HCT116 (cell line): ENCODE measurements at regions not wholly inside any gene's neighbourhood (a gene's known extent, or its start where the extent isn't known, plus 50 kb on each side); places are given as distances from the start of the nearest gene placed in this dataset.

Source experiments
- ATAC-seq: fragments of 200-7000 bp; cut with Tn5 transposase; 2 replicates; pipeline ENCODE4 v1.9.1; 2020; ENCODE audit warnings: mild to moderate bottlenecking, moderate library complexity
- BruUV-seq: library from RNA; stranded (reverse); fragments of 400-500 nt; replicated peaks from 2 replicates; lab custom pipeline; 2021; lab: Mats Ljungman, UMichigan
- CTCF ChIA-PET: fragments of 300-600 bp; sonication (Branson Sonifier 250); formaldehyde crosslinking; loops from one replicate; lab custom pipeline; 2021; ENCODE audit warnings: antibody characterized with exemption; lab: Charles Lee
- POLR2A ChIA-PET: fragments of 300-600, 350-600 bp; sonication (Branson Sonifier 250); formaldehyde crosslinking; loops from one replicate; lab custom pipeline; 2021; ENCODE audit warnings: antibody characterized with exemption; lab: Charles Lee
- RAD21 ChIA-PET, 2 experiments: fragments of 300-600 bp; sonication (Branson Sonifier 250); formaldehyde crosslinking; loops; one replicate each; lab custom pipeline; 2023; ENCODE audit warnings: low total read pairs in 2 of 2; ENCODE audit not compliant: uncharacterized antibody in 2 of 2, unreplicated experiment in 2 of 2, low non-redundant PET in 1 of 2; lab: Charles Lee
- DNase-seq: peaks from one replicate; pipeline ENCODE4 v3.0.0-alpha.2; 2010; ENCODE audit warnings: low read depth, low spot score
- H2AFZ ChIP-seq: fragments of 200-600 bp; shearing (Covaris generic), sonication (generic); 2 replicates; pipeline ENCODE4 v1.6.1; 2017; ENCODE audit warnings: low read depth, mixed run types, mixed read lengths, antibody characterized with exemption, low read length; ENCODE audit not compliant: poor library complexity, severe bottlenecking
- H3K27ac ChIP-seq: 2 replicates; pipeline ENCODE4 v1.5.1; 2012; ENCODE audit warnings: low read depth, low read length
- H3K27me3 ChIP-seq: fragments of 200-600 bp; sonication (generic); 2 replicates; pipeline ENCODE4 v1.6.1; 2016; ENCODE audit warnings: mixed run types, low read length, mixed read lengths; ENCODE audit not compliant: insufficient read depth
- H3K36me3 ChIP-seq, 2 experiments: fragments of 200-500 bp in 1 of 2; fragments of 200-600 bp in 1 of 2; sonication (Bioruptor generic) in 1 of 2; sonication (generic) in 1 of 2; 2 replicates each; pipeline versions ENCODE4 v1.5.1 to v1.6.1; 2014 to 2016; ENCODE audit warnings: low read length in 2 of 2, inconsistent platforms in 1 of 2, mixed read lengths in 1 of 2, mixed run types in 1 of 2; ENCODE audit not compliant: insufficient read depth in 2 of 2, control insufficient read depth in 1 of 2
- H3K4me1 ChIP-seq, 2 experiments: fragments of 200-600 bp in 1 of 2; sonication (generic) in 1 of 2; 2 replicates each; pipeline versions ENCODE4 v1.5.1 to v1.6.1; 2012 to 2017; ENCODE audit warnings: low read length in 2 of 2, inconsistent platforms in 1 of 2, mild to moderate bottlenecking in 1 of 2, mixed read lengths in 1 of 2, mixed run types in 1 of 2, moderate library complexity in 1 of 2; ENCODE audit not compliant: insufficient read depth in 2 of 2, control insufficient read depth in 1 of 2
- H3K4me2 ChIP-seq: fragments of 200-600 bp; sonication (generic); 2 replicates; pipeline ENCODE4 v1.6.1; 2017; ENCODE audit warnings: mixed run types, low read length, mixed read lengths
- H3K4me3 ChIP-seq, 2 experiments: fragments of 200-600 bp in 1 of 2; sonication (generic) in 1 of 2; replicated peaks in 1 of 2; 2 replicates each; pipeline ENCODE4 v1.5.1; 2011 to 2016; ENCODE audit warnings: low read length in 2 of 2, control low read depth in 1 of 2, low read depth in 1 of 2, mild to moderate bottlenecking in 1 of 2, mixed read lengths in 1 of 2, mixed run types in 1 of 2
- H3K79me2 ChIP-seq: fragments of 200-600 bp; sonication (generic); 2 replicates; pipeline ENCODE4 v1.6.1; 2017; ENCODE audit warnings: mild to moderate bottlenecking, mixed run types, low read length, moderate library complexity, mixed read lengths; ENCODE audit not compliant: insufficient read depth
- H3K9ac ChIP-seq: fragments of 200-600 bp; sonication (generic); 2 replicates; pipeline ENCODE4 v1.6.1; 2016; ENCODE audit warnings: low read length, mixed read lengths
- H3K9me2 ChIP-seq: fragments of 200-600 bp; sonication (generic), shearing (Covaris generic); 2 replicates; pipeline ENCODE4 v1.6.1; 2017; ENCODE audit warnings: mixed run types, mild to moderate bottlenecking, moderate library complexity; ENCODE audit not compliant: insufficient read depth
- H3K9me3 ChIP-seq, 2 experiments: fragments of 200-500 bp in 1 of 2; fragments of 200-600 bp in 1 of 2; sonication (Bioruptor generic) in 1 of 2; sonication (generic) in 1 of 2; 2 replicates each; pipeline ENCODE4 v1.6.1; 2014 to 2017; ENCODE audit warnings: low read length in 2 of 2, mixed read lengths in 2 of 2, inconsistent platforms in 1 of 2, low read depth in 1 of 2, mild to moderate bottlenecking in 1 of 2, mixed run types in 1 of 2, moderate library complexity in 1 of 2; ENCODE audit not compliant: control insufficient read depth in 1 of 2, insufficient read depth in 1 of 2
- H4K20me1 ChIP-seq: fragments of 200-600 bp; sonication (generic), shearing (Covaris generic); 2 replicates; pipeline ENCODE4 v1.6.1; 2017; ENCODE audit warnings: mixed run types, mild to moderate bottlenecking, moderate library complexity; ENCODE audit not compliant: insufficient read depth
- CBX3 ChIP-seq: IDR thresholded peaks from 2 replicates; pipeline ENCODE4 v1.6.1; 2012; ENCODE audit warnings: low read depth
- ELF1 ChIP-seq: IDR thresholded peaks from 2 replicates; pipeline ENCODE4 v1.6.1; 2012; ENCODE audit warnings: low read depth, borderline replicate concordance
- EZH2phosphoT487 ChIP-seq: fragments of 200-600 bp; IDR thresholded peaks from 2 replicates; pipeline ENCODE4 v1.6.1; 2018; ENCODE audit warnings: antibody characterized with exemption, borderline replicate concordance
- POLR2A ChIP-seq: IDR thresholded peaks from 2 replicates; pipeline ENCODE4 v1.7.0; 2011; ENCODE audit warnings: borderline replicate concordance; ENCODE audit not compliant: insufficient read depth, insufficient read length; ENCODE audit errors: extremely low read depth
- POLR2AphosphoS5 ChIP-seq: IDR thresholded peaks from 2 replicates; pipeline ENCODE4 v1.6.1; 2011; ENCODE audit warnings: mild to moderate bottlenecking, low read depth, low read length, moderate library complexity
- RAD21 ChIP-seq: IDR thresholded peaks from 2 replicates; pipeline ENCODE4 v1.6.1; 2012; ENCODE audit warnings: low read depth, mild to moderate bottlenecking
- SP1 ChIP-seq: IDR thresholded peaks from 2 replicates; pipeline ENCODE4 v1.6.1; 2012; ENCODE audit warnings: low read depth
- TCF7L2 ChIP-seq: IDR thresholded peaks from 2 replicates; pipeline ENCODE4 v1.7.0; 2011; ENCODE audit warnings: borderline replicate concordance, inconsistent platforms; ENCODE audit not compliant: insufficient read depth, insufficient read length; ENCODE audit errors: extremely low read depth
- ZFX ChIP-seq: fragments of 450-650 bp; IDR thresholded peaks from 2 replicates; pipeline ENCODE4 v1.6.1; 2017
- intact Hi-C: fragments of 100-400 bp; cut with micrococcal nuclease; formaldehyde crosslinking; loops from 2 replicates; pipeline ENCODE4 v1.10.0; 2022
- TF ChIP-seq, protein P1 (sequence below), 3 experiments: fragments of 200-600 bp in 1 of 3; sonication (generic) in 1 of 3; IDR thresholded peaks in 2 of 3; conservative IDR thresholded peaks in 1 of 3; 2 replicates each; pipeline ENCODE4 v1.5.1; 2012 to 2017; ENCODE audit warnings: low read depth in 2 of 3, low read length in 2 of 3, antibody characterized with exemption in 1 of 3, borderline replicate concordance in 1 of 3, control low read depth in 1 of 3, mild to moderate bottlenecking in 1 of 3, mixed read lengths in 1 of 3, mixed run types in 1 of 3, moderate library complexity in 1 of 3; ENCODE audit not compliant: insufficient read depth in 1 of 3
- TF ChIP-seq, protein P2 (sequence below): IDR thresholded peaks from 2 replicates; pipeline ENCODE4 v1.6.1; 2012; ENCODE audit warnings: low read depth
- TF ChIP-seq, protein P3 (sequence below): IDR thresholded peaks from 2 replicates; pipeline ENCODE4 v1.6.1; 2012

DNA sequence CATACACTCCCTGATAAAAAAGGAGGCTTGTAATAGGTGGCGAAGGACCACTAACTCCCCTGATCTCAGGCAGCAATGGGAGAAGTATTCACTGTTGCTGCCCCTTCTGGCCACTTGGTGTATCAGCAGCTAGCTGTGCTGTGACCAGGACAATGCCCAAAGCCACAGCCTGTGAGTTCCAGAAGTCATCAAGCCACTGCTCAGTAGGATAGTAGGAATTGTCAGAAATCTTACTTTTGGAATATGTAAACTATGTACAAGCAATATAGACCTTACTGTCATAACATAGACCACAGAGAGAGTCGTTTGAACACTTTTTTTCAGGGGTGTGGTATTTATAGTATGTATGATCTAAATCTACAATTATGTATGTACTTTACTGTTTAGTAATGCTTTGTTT lies 248.3 kb upstream of the CAMK1G start:
- ChIA-PET RAD21 (no interaction called here), CTCF (no interaction called here), POLR2A (no interaction called here)
- Histone ChIP-seq H4K20me1 (no peaks in the 10 kb centered on the region), H3K4me2 (no peak overlapping the region), H3K4me1 (no peaks in the 10 kb centered on the region), H3K9ac (no peak overlapping the region), H3K9me2 (no peaks in the 10 kb centered on the region), H3K4me3 (no peak overlapping the region), H3K27ac (no peak overlapping the region), H3K9me3 (no peaks in the 10 kb centered on the region), H3K27me3 (peaks cover 19% of the 10 kb centered on the region), H3K79me2 (no peaks in the 10 kb centered on the region), H3K36me3 (no peaks in the 10 kb centered on the region), H2AFZ (no peak overlapping the region)
- TF ChIP-seq EZH2phosphoT487, result no peak
- TF ChIP-seq, protein P1, sequence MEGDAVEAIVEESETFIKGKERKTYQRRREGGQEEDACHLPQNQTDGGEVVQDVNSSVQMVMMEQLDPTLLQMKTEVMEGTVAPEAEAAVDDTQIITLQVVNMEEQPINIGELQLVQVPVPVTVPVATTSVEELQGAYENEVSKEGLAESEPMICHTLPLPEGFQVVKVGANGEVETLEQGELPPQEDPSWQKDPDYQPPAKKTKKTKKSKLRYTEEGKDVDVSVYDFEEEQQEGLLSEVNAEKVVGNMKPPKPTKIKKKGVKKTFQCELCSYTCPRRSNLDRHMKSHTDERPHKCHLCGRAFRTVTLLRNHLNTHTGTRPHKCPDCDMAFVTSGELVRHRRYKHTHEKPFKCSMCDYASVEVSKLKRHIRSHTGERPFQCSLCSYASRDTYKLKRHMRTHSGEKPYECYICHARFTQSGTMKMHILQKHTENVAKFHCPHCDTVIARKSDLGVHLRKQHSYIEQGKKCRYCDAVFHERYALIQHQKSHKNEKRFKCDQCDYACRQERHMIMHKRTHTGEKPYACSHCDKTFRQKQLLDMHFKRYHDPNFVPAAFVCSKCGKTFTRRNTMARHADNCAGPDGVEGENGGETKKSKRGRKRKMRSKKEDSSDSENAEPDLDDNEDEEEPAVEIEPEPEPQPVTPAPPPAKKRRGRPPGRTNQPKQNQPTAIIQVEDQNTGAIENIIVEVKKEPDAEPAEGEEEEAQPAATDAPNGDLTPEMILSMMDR (IDR thresholded peaks at IDR 0.05 in 2 of 3, conservative IDR thresholded peaks at IDR 0.05 in 1 of 3; ENCODE audit: borderline replicate concordance in 1 of 3, insufficient read depth in 1 of 3, low read depth in 2 of 3, low read length in 2 of 3), result peak in 2 of 3 experiments; percentile 80 to 85; a peak in 5 of 6 replicates
- peak; percentile 28 for DNase-seq
- peak; percentile 99 for ATAC-seq
- BruUV-seq, result no TSS peak
- intact Hi-C loops, result no loop called here

DNA sequence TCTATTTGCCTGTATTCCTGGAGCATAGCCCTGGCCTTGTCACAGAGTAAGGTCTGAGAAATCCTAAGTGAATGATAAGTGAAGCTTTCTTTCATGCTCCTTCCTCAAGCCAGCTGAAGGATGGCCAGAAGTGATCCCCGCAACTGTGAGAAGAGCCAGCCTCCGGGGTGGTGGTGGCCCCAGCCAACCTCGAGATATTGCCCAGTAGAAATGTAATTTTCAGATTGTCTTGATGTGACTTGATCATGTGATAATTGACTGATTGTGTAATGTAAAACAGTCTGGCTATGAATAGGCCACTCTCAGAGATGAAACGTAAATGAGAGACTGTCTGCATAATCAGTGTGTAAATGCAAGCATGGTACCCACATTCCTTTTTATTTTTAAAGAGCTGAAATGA lies 242.4 kb upstream of the CAMK1G start:
- CTCF ChIA-PET, result no interaction called here
- Histone ChIP-seq H2AFZ (no peak overlapping the region), H3K4me2 (no peak overlapping the region), H3K9ac (no peak overlapping the region), H3K36me3 (no peaks in the 10 kb centered on the region), H3K9me3 (no peaks in the 10 kb centered on the region), H3K27me3 (peaks cover 30% of the 10 kb centered on the region), H4K20me1 (no peaks in the 10 kb centered on the region), H3K79me2 (no peaks in the 10 kb centered on the region), H3K9me2 (no peaks in the 10 kb centered on the region), H3K4me1 (no peaks in the 10 kb centered on the region), H3K27ac (no peak overlapping the region), H3K4me3 (no peak overlapping the region)
- BruUV-seq, result no TSS peak
- ATAC-seq, result no peak
- RAD21 ChIA-PET, result no interaction called here
- POLR2A ChIA-PET, result no interaction called here
- DNase-seq, result no peak
- intact Hi-C loops, result no loop called here
- TF ChIP-seq TCF7L2 (no peak), ZFX (no peak), POLR2AphosphoS5 (no peak), SP1 (no peak), POLR2A (no peak), RAD21 (no peak), CBX3 (no peak), ELF1 (no peak)
- TF ChIP-seq, protein P1 (IDR thresholded peaks at IDR 0.05 in 2 of 3, conservative IDR thresholded peaks at IDR 0.05 in 1 of 3; ENCODE audit: borderline replicate concordance in 1 of 3, insufficient read depth in 1 of 3, low read depth in 2 of 3, low read length in 2 of 3), result no peak
- TF ChIP-seq, protein P2, sequence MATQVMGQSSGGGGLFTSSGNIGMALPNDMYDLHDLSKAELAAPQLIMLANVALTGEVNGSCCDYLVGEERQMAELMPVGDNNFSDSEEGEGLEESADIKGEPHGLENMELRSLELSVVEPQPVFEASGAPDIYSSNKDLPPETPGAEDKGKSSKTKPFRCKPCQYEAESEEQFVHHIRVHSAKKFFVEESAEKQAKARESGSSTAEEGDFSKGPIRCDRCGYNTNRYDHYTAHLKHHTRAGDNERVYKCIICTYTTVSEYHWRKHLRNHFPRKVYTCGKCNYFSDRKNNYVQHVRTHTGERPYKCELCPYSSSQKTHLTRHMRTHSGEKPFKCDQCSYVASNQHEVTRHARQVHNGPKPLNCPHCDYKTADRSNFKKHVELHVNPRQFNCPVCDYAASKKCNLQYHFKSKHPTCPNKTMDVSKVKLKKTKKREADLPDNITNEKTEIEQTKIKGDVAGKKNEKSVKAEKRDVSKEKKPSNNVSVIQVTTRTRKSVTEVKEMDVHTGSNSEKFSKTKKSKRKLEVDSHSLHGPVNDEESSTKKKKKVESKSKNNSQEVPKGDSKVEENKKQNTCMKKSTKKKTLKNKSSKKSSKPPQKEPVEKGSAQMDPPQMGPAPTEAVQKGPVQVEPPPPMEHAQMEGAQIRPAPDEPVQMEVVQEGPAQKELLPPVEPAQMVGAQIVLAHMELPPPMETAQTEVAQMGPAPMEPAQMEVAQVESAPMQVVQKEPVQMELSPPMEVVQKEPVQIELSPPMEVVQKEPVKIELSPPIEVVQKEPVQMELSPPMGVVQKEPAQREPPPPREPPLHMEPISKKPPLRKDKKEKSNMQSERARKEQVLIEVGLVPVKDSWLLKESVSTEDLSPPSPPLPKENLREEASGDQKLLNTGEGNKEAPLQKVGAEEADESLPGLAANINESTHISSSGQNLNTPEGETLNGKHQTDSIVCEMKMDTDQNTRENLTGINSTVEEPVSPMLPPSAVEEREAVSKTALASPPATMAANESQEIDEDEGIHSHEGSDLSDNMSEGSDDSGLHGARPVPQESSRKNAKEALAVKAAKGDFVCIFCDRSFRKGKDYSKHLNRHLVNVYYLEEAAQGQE, result no peak
- TF ChIP-seq, protein P3, sequence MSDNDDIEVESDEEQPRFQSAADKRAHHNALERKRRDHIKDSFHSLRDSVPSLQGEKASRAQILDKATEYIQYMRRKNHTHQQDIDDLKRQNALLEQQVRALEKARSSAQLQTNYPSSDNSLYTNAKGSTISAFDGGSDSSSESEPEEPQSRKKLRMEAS, result no peak
